Type B pancreatic cell (in vitro differentiated cells): ENCODE measurements at regions not wholly inside any gene's neighbourhood (a gene's known extent, or its start where the extent isn't known, plus 50 kb on each side); places are given as distances from the start of the nearest gene placed in this dataset.

Experiments
- DNase-seq: peaks from one replicate; pipeline ENCODE4 v3.0.0; 2021; ENCODE audit warnings: mixed read lengths; ENCODE audit not compliant: unreplicated experiment; ENCODE audit errors: extremely low spot score
- H3K27ac Mint-ChIP-seq: 2 replicates; pipeline ENCODE4 v1.8.0; 2021; ENCODE audit warnings: mild to moderate bottlenecking, mixed read lengths
- H3K27me3 Mint-ChIP-seq: 2 replicates; pipeline ENCODE4 v1.8.0; 2021; ENCODE audit warnings: mixed read lengths
- H3K36me3 Mint-ChIP-seq: 2 replicates; pipeline ENCODE4 v1.8.0; 2021; ENCODE audit warnings: mixed read lengths
- H3K4me1 Mint-ChIP-seq: one replicate; pipeline ENCODE4 v1.8.0; 2021; ENCODE audit warnings: mixed read lengths; ENCODE audit not compliant: unreplicated experiment
- H3K4me3 Mint-ChIP-seq: 2 replicates; pipeline ENCODE4 v1.8.0; 2021; ENCODE audit warnings: mild to moderate bottlenecking, mixed read lengths
- H3K9me3 Mint-ChIP-seq: 2 replicates; pipeline ENCODE4 v1.8.0; 2021; ENCODE audit warnings: mixed read lengths
- CTCF ChIP-seq: fragments of 200-600 bp; sonication (generic); conservative IDR thresholded peaks from 2 replicates; pipeline ENCODE4 v1.5.0; 2021; ENCODE audit warnings: antibody characterized with exemption, mild to moderate bottlenecking

DNA sequence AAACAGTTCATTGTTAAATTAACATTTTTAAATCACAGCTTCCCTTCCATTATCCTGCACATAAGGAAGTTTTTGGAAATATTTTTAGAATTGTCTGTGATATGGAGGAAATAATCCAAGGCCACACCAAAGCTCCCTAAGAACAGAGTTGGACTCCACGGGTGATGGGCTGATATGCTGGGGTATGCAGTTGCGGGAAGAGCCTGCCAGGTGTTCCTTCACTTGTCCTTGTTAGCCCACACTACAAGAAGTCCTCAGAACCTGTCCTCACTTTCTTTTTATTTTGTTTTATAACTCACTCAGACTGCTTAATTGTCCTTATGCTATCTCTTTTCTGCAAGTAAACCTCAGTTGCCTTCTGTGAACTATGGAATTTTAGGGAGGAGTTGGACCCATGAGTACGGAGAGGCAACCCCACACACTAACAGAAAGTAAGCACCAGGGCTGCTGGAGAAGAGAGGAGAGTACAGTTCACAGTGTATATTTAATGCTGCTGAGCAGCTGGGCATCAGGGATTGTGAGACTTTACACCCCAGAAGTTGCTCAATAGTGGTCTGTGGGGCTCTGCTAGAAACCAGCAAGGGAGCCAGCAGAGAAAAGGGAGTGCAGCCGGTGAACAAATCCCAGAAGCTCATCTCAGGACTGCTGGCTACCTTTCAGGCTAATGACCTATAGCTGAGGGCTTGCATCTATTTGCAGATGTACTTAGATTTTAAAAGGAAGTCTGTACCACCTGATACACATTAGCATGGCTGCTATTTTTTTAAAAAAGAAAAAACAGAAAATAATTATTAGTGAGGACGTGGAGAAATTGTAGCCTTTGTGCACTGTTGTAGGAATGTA lies 64.6 kb upstream of the FOXN2 start:
- no peak overlapping the region for H3K4me3 Mint-ChIP-seq
- no peaks in the 10 kb centered on the region for H3K27me3 Mint-ChIP-seq
- H3K36me3 Mint-ChIP-seq = no peaks in the 10 kb centered on the region
- H3K27ac Mint-ChIP-seq = peak overlapping the region; percentile 7
- no peaks in the 10 kb centered on the region for H3K9me3 Mint-ChIP-seq
- no peak for TF ChIP-seq CTCF
- H3K4me1 Mint-ChIP-seq = peaks cover 5% of the 10 kb centered on the region
- no peak for DNase-seq

- H3K27me3 Mint-ChIP-seq = no peaks in the 10 kb centered on the region
- TF ChIP-seq CTCF = no peak
- no peak for DNase-seq
Observed at GRCh38 chr2:48250474-48250844, 64.0 kb upstream of the FOXN2 start.

GRCh38 chr2:48250943-48251342 lies 63.5 kb upstream of the FOXN2 start:
- peaks cover 5% of the 10 kb centered on the region for H3K4me1 Mint-ChIP-seq
- H3K27ac Mint-ChIP-seq = no peak overlapping the region
- TF ChIP-seq CTCF = no peak
- H3K27me3 Mint-ChIP-seq = no peaks in the 10 kb centered on the region
- H3K36me3 Mint-ChIP-seq = no peaks in the 10 kb centered on the region
- H3K9me3 Mint-ChIP-seq = no peaks in the 10 kb centered on the region
- no peak overlapping the region for H3K4me3 Mint-ChIP-seq
- DNase-seq = no peak

More at GRCh38 chr2:48250474-48250844, 64.0 kb upstream of the FOXN2 start:
- Mint-ChIP-seq H3K9me3 (no peaks in the 10 kb centered on the region), H3K27ac (no peak overlapping the region), H3K4me1 (peaks cover 5% of the 10 kb centered on the region), H3K36me3 (no peaks in the 10 kb centered on the region), H3K4me3 (no peak overlapping the region)

DNA sequence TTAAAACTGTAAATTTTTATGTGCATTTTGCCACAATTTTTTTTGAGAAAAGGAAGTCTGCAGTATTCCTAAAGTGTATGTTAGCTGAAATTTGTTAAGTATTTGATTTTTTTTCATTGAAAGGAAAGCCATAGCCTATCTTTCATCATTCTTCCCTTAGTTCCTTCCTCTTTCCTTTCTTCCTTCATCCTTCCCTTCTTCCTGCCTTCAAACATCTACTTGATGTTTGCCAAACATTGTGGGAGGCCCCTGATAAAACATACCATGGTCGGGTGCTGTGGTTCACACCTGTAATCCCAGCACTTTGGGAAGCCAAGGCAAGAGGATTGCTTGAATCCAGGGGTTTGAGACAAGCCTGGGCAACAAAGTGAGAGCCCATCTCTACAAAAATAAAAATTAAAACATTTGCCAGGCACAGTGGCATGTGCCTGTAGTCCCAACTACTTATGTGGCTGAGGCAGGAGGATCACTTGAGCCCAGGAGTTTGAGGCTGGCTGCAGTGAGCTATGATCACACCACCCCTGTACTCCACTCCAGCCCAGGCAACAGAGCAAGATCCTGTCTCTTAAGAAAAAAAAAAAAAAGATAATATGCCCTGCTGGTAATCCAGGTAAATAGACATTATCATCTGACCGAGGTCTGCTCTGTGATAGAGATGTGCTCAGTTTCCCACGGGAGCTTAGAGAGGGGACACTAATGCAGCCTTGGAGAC lies 62.9 kb upstream of the FOXN2 start:
- TF ChIP-seq CTCF = no peak
- no peaks in the 10 kb centered on the region for H3K27me3 Mint-ChIP-seq
- H3K9me3 Mint-ChIP-seq = no peaks in the 10 kb centered on the region
- no peak overlapping the region for H3K27ac Mint-ChIP-seq
- H3K4me1 Mint-ChIP-seq = peaks cover 5% of the 10 kb centered on the region
- no peaks in the 10 kb centered on the region for H3K36me3 Mint-ChIP-seq
- no peak for DNase-seq
- H3K4me3 Mint-ChIP-seq = no peak overlapping the region

- H3K36me3 Mint-ChIP-seq = no peaks in the 10 kb centered on the region
- H3K9me3 Mint-ChIP-seq = no peaks in the 10 kb centered on the region
- DNase-seq = no peak
- no peak overlapping the region for H3K4me3 Mint-ChIP-seq
- H3K4me1 Mint-ChIP-seq = peaks cover 5% of the 10 kb centered on the region
- no peaks in the 10 kb centered on the region for H3K27me3 Mint-ChIP-seq
- H3K27ac Mint-ChIP-seq = no peak overlapping the region
- TF ChIP-seq CTCF = no peak
Observed at GRCh38 chr2:48253301-48253700, 61.2 kb upstream of the FOXN2 start.
